Stimulated activated CD8-positive, alpha-beta memory T cell treated with anti-CD3 and anti-CD28 coated beads, Interleukin-4, amount 100 ng/mL, for 1 hour (primary cell): ENCODE measurements at regions not wholly inside any gene's neighbourhood (a gene's known extent, or its start where the extent isn't known, plus 50 kb on each side); places are given as distances from the start of the nearest gene placed in this dataset.

Experiments used
- DNase-seq, 2 donors: peaks; one replicate each; pipeline ENCODE4 v3.0.0-alpha.2; 2020; ENCODE audit warnings: low read depth in 2 of 2, low spot score in 1 of 2

DNA sequence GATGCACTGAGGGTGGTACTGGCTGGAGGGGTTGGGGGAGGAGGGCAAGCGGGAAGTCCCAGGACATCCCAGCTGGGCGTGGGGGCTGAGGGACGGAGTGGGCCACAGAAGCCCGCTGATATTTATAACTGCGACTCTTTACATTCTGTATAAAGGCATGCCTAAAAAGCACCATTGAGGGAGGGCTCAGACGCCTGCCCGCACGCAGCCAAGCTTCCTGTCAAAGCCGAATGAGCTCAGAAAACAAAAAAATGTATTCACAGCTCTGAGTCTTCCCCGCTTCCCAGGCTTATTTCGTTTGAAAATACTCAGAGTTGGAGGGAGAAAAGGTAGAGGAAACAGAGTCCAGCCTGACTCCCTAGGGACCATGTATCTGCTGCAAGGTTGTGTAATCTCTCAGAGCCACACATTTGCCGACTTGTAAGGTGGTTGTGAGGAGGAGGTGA lies 170.1 kb upstream of the HAAO start:
- DNase-seq: no peak

DNA sequence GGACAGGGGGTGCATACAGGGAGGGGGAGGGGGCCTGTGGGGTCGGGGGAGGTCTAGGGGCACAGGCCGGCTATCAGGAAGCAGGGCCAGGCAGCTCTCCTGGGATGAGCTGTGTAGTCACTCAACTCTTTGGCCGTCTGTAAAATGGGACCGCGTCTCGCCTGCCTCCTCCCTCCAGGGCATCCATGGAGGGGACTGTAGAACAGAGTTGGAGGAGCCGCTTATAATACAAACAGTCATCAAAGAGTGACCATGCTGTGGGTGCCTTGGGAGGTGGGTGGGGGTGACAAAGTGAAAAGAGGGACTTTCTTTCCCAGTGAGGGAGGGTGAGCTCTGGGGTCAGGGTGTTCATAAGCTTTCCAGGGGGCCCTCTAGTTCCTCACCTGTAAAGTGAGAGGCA lies 169.6 kb upstream of the HAAO start:
- DNase-seq: no peak

DNA sequence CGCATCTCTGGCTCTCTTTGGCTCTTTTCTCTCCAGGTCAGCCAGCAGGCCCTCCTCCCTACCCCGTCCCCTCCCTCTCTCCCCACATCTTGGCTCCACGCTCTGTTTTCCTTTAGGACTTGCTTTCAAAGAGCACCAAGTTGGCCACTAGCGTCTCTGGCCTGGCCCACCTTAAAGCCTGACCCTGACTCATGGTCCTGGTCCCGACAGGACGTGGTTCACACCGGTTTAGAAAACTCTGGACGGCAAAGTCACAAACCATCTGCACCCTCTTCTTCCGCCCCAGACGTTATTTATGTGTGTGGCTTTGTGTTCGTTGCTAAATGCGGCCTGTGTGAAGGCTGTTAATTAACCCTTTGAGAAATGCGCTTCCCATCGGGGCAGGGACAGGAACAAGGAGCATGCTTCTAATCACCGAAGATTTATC lies 169.0 kb upstream of the HAAO start:
- no peak for DNase-seq

GRCh38 chr2:42960842-42961180 lies 168.4 kb upstream of the HAAO start:
- DNase-seq: no peak

- no peak for DNase-seq
Observed at GRCh38 chr2:42960002-42960841, 167.8 kb upstream of the HAAO start.

GRCh38 chr2:42959234-42960001 lies 167.0 kb upstream of the HAAO start:
- no peak for DNase-seq

GRCh38 chr2:42958741-42959233 lies 166.4 kb upstream of the HAAO start:
- no peak for DNase-seq

GRCh38 chr2:42957861-42958301 lies 165.5 kb upstream of the HAAO start:
- DNase-seq: no peak

DNA sequence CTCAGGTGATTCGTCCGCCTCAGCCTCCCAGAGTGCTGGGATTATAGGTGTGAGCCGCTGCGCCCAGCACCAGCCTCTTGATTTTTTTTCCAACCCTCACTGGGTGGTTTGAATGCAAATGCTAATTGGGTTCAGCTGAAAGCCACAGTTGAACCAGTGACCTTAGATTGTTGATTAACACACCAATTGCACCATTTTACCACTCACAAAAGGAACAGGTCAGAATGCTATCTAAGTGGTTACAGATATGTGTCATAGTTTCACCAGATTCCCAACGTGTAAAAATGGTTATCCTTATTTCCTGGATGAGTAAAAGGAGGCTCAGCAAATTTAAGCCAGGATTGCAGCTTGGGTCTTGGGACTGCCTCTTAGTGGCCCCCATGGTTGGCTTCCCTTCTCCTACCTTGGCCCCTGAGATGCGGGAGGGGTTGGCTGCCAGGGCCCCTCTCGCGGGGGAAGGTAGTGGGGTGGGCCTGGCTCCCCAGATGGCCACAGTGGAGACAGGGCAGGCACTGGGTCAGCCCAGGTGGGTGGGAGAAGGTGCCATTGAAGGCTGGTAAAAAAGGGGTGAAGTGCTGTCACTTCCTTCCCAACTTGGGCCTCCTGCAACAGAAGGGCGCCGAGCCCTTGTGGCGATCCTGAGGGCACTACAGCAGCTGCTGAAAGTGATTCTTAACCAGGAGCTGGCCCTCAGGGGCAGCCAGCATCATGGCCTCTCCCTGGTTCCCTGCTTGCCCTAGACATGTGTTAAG lies 164.9 kb upstream of the HAAO start:
- no peak for DNase-seq

DNA sequence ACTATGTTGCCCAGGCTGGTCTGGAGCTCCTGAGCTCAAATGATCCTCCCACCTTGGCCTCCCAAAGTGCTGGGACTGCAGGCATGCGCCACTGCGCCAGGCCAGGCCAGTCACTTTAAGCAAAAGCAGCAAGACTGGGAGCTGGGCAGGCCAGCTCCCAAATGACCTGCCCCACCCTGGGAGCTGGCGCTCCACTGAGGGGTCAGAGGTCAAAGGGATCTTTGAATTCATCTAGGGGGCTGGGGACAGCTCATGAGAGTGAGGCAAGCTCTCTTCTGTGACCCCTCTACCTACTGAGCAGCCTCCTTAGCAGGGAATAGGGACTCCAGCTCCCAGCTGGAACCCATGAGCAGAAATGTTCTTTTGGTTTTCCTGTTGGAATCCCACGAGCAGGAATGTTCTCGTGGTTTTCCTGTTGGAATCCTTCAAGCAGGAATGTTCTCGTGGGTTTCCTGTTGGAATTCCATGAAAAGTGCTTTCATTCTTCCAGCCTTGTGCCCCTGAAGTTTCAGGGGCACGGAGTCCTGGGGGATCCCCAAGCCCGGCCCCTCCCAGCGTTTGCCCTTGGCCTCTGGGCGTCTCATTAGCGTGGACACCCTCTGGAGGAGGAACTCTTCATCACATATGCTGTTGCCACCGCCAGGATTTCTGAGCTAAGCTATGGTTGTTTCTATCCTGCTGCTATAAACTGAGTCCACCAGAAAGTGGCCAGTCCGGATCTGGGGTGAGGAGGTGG lies 162.0 kb upstream of the HAAO start:
- no peak for DNase-seq

DNA sequence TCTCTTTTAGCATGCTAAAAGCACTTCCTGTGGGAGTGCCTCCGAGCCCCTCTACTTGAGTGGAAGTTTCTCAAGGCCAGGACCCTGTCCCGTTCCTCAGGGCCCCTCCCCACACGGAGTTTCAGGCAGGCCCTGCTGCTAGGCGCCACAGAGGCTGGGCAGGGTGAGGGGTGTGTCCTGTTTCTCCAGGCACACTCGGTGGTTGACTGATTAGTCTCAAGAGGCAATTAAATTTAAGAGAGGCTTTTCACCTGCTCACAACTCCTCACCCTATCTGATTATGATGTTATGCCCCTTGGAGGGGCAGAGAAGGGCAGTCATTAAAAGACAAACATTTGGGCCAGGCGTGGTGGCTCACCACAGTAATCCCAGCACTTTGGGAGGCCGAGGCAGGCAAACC lies 160.8 kb upstream of the HAAO start:
- no peak for DNase-seq

- DNase-seq: no peak
Observed at GRCh38 chr2:42951263-42951938, 159.0 kb upstream of the HAAO start.

DNA sequence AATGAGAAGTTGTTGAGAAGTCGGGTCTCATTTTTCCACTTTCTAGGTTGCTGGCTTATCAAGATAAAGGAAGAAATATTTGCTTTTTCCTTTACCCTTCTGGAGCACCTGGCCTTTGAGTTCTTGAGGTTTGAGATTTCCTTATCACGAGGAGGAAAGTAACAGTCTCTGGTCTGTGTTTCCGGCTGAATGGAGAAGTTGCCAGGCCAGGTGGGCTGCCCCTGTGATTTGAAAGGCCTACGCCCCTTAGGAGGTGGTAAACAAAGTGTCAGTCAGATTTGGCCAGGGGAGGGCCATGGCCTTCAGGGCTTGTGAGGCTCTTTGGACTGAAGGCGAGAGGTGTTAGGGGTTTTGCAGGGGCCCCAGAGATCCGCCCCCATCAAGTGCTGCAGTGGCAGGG lies 156.7 kb upstream of the HAAO start:
- no peak for DNase-seq

GRCh38 chr2:42947809-42948600 lies 155.6 kb upstream of the HAAO start:
- DNase-seq: no peak

- DNase-seq: no peak
Observed at GRCh38 chr2:42944779-42945415, 152.5 kb upstream of the HAAO start.

DNA sequence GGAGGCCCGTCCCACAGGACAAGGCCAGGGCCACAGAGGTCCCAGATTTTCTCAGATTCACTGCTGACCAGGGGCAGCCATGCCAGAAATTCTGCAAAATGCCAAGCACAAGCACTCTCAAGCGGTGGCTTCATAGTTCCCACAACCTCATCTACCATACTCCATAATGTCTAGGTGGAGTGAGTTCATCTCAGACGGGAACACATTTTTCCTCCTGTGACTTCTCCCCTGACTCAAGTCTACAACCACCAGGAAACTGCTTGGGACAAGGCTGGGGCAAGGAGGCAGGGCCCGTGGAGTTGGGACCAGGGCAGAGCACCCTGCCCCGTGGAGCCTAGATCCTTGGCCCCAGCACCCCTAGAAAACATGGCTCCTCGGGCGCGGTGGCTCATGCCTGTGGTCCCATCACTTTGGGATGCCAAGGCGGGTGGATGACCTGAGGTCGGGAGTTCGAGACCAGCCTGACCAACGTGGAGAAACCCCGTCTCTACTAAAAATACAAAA lies 150.7 kb upstream of the HAAO start:
- DNase-seq: no peak

- DNase-seq: no peak
Observed at GRCh38 chr2:42942214-42942989, 150.0 kb upstream of the HAAO start.

DNA sequence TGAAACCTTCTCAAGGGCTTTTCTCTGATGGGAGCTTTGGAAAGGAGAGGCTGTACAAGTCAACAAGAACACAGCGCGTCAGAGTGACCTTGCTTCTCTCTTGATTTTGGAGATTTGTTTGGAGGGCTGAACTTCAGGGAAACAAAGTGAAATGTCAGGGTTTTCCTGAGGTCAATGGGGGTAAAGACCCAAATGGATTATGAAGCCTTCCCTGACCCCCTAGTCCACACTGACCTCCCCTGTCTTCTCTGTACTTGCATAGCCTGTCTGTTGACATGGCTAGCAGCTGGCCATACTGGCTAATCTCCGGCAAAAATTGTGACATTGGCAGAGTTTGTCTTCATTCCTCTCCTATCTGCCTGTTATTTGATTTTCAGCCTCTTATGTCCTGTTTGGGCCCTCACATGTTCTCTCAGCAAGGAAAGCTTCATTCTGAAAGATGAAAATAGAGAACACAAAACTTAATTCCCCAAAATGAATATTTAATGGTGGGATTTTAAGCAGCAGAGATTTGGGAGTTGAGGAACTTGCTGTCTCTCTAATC lies 149.3 kb upstream of the HAAO start:
- no peak for DNase-seq
